GM21529 (cell line): ENCODE measurements at regions not wholly inside any gene's neighbourhood (a gene's known extent, or its start where the extent isn't known, plus 50 kb on each side); places are given as distances from the start of the nearest gene placed in this dataset.
"Not testable (repeated sequence)": the region's sequence is repeated elsewhere in the genome, so short reads cannot be mapped to it uniquely, and the experiment has no call there.

Source experiments
- ATAC-seq: cut with Tn5 transposase; IDR thresholded peaks from one replicate; pipeline ENCODE4 v1.9.1; 2021; ENCODE audit not compliant: unreplicated experiment

DNA sequence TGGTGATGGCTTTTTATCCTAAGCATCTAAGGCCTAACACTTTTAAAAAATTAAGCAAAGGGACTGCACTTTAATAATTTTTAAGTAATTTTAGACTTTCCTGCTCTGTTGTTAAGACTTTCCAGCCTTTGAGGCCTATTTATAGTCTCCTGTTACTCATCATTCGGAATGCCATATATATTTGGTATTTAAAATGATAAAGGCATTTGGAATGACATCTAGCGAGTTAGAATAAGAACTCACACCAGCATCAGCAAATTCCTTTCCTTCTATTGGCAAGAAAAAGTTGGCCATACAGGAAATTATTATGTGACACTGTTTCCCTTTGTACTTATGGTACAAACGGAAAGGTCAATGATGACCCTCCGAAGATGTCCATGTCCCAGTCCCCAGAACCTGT lies 88.1 kb upstream of the STMND1 start:
- no peak for ATAC-seq

DNA sequence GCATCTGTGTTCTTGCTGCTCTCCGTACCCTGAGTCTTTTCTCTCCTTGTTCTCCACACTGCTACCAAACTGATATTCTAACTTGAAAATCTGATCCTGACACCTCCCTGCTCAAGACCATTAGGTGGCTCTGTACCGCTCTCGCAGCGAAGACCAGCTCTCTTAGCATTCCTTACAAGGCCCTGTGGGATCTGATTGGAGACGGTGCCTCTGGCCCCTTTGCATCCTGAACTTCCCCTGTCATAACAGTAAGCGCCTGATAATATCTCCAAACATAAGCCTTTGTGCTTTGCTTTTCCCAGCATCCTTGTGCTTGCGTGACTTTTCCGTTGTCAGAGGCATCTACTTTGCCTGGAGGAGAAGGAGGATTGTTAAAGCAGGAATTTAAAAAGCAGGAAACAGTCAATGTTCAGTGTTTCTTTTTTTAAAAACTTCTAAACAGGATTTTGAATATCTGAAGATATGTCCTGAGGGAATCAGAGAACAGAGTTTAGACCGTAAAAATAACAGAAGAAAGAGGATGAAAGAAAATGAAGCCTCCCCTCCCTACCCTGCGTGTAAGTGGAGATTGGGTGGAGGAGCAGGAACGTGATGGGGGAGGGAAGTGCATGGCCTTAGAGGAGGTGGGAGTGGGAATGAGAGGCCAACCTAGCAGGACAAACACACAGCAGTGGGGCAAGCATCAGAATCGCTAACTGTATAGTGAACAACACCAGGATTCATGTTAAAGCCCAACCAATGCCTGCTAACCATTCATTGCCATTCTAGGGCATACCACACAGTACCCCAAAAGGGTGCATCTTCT lies 89.2 kb upstream of the STMND1 start:
- no peak for ATAC-seq

DNA sequence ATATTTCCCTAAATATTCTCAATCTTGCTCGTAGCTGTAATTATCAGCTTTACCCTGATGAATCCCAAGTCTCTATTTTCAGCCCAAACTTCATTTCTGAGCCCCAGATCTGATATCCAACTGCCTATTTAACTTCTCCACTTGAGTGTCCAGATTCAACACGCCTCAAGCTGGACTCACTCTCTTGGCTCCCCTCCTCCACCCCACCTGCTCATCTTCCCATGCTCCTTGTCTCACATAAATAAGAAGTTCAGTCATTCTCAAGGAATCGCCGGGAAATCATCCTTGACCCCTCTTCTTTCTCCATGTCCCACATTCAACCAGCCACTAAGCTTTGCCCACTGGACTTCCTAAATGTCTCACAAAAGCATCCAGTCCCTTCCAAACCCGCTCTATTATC lies 89.9 kb upstream of the STMND1 start:
- ATAC-seq, result no peak

DNA sequence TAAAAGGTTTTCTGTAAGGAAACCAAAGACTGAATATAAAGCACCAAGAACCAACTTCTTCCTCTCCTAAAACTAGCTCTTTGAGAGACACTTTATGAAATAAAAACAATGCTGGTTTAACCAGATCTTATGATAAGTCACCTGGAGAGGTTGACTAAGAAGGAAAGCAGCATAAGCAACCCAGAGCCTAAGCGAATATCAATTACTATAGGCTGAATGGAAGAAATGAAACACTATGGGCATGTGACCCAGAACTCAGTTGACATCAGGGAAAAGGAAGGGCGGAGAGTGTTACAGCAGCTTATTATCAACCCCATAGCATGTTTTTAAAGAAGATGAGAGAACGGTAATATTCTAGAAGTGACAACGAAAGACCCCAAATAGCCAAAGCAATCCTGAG lies 94.1 kb upstream of the STMND1 start:
- ATAC-seq, result no peak

DNA sequence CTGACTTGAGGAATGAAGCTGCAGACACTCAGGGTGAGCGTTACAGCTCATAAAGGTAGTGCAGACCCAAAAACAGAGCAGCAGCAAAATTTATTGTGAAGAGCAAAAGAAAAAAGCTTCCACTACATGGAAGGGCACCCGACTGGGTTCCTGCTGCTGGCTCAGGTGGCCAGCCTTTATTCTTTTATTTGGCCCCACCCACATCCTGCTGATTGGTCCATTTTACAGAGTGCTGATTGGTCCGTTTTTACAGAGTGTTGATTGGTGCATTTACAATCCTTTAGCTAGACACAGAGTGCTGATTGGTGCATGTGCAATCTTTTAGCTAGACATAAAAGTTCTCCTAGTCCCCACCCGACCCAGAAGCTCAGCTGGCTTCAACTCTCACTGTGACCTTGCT lies 95.3 kb upstream of the STMND1 start:
- no peak for ATAC-seq

DNA sequence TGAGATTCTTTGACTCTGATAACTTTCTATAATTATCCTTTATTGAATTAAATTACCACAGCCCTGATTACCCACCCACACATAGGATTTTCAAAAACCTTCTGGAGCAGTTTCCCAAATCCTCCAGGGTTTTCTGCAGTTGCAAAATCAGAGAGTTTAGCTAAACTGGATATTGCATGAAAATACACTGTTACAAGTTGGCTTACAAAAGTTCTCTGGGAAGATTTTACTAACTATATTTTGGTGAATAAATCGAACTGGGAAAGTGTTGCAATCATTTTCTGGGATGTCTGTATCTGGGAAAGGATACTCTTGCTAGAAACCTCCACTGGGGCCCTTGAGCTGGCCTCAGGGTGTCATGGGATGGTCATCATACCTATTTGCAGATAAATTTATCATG lies 97.6 kb upstream of the STMND1 start:
- ATAC-seq, result no peak

DNA sequence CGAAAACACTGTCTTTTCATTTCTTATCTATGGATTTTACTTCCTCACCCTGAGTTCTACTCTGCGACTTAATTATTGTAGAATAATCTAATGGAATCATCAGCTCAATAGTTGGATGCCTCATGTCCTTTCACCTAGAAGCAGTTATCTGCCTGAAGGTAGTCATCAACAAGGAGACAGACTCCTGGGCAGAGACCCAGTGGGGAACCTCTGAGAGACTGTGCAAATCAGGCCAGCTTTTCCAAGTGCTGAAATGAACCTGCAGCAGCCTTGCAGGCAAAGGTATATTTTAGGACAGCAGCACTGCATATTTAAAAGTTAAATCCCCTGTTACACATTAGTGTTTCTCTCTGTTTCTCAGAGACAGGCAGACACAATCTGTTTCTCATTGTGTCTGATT lies 99.7 kb upstream of the STMND1 start:
- no peak for ATAC-seq

DNA sequence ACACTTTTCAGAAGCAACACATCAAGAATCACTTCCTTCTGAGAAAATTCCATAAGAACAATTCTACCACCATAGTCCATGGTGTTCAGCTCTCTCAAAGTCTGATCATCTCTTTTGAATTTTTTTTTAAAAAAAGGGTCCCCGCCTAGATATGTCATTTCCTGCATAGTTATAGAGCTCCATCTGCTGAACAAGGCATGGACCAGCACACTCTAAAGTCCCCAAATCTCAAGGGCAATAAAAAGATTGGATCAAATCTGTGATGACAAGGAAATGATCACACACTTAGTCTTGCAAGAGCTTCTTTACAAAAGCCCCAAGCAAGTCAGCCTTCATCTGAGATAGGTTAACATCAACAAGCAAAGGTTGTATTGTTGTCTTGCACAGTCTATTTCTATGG lies 100.7 kb upstream of the STMND1 start:
- no peak for ATAC-seq

DNA sequence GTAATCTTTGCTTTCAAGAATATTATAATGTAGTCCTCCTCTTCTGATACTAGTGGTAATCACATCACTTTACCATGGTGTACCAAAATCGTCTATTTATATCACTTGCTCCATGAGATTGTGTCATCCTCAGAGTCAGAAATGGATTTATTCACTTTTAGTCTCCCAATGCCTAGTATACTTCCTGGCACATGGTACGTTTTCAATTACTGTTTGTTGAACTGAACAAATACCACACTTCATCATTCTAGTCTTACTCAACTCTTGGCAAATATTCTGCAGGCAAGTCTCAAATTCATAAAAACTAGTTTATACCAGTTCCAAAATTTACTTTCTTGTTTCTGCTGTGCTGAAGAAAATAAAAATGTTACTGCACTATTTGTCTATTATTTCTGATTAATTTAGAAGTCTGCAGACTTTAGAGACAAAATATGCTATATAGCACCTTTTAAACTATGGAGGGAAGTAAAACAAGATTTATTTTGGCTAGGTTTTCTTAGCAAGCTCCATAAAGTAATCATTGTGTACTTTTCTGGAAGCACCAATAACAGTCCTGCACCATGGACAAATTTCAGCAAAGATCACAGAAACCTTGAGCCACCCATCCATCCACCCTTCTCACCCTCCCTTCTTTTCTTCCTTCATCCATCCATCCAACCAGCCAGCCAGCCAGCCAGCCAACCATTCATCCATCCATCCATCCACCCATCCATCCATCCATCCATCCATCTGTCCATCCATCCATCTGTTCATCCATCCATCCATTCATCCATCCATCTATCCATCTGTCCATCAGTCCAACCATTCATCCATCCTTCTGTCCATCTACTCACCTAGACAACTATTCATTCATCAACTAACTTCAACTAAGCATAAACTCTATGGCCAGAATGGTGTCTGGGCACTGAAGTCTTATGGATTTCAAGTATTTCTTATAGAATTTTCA lies 102.1 kb upstream of the STMND1 start:
- no peak for ATAC-seq

DNA sequence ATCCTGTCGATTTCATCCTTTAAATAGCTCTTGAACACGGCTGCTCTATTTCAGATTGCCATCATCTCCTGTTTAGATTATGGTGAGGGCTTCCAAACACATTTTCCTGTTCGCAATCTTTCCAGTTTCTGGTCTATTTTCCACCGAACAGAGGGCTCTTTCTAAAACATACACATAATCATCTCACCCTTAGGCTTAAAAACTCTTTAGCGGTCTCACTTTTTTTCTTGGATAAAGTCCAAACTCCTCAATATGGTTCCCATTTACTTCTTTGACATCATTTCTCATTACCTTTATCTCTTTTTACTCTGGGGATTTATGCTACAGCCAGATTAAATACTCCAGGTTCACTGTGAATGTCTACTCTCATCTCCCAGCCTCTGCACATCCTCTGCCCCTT lies 103.4 kb upstream of the STMND1 start:
- no peak for ATAC-seq

DNA sequence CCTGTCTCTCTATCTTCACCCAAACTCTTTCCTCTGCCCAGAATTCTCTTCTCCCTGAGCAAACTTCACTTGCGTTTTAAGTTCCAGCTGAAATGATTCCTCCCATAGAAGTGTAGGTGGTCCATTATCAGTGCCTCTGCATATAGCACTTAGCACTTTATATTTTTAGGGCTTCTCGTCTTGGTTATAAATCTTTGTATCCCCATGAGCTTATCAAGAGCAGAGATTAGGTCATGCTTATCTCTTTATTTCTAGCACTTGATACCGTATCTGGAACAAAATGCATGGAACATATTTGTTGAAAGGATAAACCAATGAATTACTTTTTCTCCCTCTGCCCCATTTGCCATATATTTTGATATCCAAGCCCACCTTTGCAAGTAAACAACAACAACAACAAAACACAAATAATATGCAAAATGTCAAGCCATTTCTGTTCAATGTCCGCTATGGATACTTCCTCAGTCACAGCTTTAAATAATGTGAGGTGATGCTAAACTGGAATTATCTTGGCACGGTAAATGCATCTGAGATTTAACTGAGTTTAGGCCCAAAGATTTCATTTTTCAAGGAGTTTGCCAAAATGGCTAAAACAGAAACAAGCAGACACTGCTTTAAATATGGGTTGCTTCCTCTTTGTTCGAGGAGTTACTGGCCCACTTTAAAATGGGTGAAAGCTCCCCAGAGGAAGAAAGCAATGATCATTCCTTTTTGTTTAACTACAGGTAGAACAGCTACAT lies 106.2 kb upstream of the STMND1 start:
- no peak for ATAC-seq

DNA sequence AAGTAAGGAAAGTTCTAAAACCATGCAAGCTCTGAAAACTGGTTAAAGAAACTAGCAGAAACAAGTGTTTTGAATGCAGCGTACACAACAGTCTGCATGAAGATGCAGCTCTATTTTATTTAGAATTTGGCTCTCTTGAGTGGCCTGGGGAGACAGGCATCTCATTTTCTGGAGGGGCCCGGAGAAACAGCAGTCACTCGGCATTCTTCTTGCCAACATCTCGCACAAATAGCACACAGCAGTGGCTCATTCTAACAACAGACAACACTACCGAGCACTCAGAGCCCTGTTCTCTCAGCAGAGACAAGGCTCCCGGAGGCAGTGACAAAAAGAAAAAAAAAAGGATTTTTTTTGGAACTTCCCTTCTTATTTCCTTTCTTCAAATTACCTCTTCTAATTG lies 108.5 kb upstream of the STMND1 start:
- ATAC-seq, result no peak

DNA sequence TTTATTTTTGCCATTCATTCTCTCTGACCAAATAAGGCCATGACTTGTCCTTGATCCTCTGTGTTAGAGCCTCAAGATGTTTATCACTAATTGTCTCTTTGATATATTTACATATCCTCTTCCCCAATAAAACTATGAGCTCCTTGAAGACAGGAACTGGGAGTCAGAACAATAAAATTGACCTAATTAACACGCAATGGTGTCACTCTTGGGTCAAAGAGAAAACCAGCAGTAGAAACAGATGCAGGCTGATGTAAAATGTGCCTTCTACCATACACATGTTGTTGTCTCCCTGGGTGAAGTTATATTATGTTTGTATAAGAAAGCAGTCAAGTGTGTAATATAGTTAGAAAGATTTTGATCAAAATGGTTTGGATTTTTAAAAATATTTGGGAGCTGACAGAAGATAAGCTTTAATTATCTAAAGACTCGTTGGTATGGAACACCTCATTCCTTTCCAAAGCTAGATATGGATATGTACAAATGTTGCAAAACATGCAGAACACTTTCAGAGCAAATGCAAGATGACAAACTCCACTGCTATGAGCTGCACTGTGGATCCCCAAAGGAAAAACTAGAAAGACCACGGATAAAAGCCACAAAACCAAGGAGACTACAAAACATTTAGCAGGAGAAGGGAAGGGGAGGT lies 109.7 kb upstream of the STMND1 start:
- ATAC-seq, result no peak

DNA sequence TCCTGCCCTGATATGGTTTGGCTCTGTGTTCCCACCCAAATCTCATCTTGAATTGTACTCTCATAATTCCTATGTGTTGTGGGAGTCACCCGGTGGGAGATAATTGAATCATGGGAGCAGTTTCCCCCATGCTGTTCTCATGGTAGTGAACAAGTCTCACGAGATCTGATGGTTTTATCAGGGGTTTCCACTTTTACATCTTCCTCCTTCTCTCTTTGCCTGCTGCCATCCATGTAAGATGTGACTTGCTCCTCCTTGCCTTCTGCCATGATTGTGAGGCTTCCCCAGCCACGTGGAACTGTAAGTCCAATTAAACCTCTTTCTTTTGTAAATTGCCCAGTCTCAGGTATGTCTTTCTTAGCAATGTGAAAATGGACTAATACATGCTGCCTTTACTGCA lies 111.9 kb upstream of the STMND1 start:
- not testable (repeated sequence) for ATAC-seq

DNA sequence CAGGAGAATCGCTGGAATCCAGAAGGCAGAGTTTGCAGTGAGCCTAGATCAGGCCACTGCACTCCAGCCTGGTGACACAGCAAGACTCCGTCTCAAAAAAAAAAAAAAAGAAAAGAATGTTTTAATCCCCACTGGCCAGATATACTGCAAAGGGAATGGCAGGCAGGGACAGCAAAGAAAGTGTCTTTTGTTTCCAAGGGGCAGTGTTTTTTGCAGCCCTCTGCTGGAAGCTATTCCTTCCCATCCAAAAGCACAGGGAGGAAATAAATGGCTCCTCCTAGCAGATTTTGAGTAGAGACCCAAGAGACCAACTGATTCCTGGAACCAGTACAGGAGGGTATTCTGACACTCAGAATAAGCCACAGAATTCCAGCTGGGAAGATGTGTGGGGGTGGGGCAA lies 112.5 kb upstream of the STMND1 start:
- ATAC-seq, result no peak

DNA sequence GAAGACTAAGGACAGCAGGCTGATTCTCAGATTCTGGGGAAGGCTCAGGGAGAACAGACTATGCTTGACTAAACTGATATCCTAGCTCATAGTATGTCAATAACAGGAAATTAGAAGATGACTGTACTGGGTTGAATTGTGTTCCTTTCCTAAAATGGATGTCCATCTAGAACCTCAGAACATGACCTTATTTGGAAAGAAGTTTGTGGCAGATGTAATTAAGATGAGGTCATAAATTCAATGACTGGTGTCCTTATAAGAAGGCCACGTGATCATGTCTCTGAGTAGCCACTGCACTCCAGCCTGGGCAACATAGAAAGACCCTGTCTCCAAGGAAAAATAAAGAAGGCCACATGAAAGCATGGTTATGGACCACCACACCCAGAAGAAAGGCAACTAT lies 113.9 kb upstream of the STMND1 start:
- ATAC-seq, result no peak

DNA sequence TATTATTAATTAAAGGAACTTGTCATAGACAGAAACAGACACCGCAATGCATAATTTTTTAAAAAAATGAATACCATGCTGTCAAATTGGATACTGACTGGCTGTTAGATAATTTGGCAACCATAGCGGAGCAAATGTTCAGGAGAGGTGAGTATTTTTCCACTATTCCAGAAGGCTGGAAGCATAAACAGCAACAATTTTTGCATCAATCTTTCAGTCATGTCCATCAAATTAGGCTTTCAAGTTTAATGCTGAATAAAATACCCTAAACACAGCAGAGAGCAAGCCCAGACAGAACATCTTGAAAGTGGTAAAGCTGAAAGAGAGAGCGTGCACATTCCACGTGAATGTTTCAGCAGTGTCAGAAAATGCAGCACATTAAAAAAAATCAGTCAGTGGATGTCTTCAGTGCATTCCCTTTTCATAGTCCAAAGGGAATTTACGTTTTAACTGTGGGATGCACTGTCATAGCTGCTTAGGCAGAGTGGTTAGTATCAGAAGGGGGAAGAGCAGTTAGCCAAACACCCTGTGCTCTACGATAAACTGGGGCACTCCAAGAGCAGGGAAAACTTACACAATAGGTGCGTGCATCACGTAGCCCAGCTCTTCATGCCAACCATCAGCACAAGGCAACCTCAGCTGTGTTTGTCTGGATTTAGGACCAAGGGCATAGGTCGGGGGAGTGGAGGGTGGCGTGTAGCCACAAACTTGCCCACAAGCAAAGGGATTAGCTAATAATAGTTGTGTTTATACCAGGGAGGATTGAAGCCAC lies 116.2 kb upstream of the STMND1 start:
- no peak for ATAC-seq

DNA sequence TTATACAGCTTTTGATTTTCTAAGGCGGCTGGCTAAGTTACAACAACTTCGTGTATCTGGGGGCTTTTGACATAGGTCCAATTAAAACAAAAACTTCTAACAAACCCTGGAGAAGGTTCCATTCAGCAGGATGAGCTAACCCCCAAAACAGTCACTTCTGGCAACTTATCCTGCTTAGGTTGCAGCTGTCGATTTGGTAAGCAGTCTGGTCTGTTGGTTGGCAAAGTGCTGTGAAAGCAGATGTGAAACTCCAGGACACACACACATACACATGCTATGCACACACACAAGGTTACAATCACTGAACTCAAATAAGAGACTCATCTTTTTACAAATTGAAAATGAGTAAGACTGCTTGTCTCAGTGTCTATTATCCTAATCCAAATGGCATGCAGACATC lies 119.0 kb upstream of the STMND1 start:
- no peak for ATAC-seq

DNA sequence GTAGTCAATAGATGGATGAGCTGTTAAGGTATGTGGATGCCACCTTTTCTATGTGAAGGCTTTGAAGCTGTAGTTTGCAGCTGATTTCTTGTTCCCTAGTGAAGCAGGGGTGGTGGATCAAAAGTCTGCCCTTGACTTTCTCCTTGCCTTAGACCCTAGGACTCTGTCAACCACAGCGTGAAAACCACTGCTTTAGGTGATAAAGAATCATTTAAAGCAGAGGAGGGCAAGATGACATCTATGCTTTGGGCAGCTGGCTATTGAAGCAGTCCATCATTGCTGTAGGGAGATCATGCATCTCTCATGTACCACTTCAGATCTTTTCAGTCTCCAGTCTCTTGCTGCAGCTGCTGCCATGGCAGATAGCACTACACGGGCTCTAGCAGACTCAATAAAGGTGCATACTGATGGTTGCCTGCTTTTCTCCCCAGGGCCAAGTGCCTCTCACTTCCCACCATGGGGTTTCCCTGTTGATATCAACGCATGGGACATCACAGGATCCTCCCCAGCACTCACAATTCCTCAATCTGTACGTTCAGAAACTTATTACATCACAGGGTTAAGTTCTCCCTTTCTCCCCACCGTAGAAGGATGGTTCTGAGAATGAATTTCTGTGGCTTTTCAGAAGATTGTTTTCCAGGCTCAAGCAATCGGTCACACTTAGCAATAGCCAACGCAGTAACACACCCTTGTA lies 122.0 kb upstream of the STMND1 start:
- no peak for ATAC-seq

DNA sequence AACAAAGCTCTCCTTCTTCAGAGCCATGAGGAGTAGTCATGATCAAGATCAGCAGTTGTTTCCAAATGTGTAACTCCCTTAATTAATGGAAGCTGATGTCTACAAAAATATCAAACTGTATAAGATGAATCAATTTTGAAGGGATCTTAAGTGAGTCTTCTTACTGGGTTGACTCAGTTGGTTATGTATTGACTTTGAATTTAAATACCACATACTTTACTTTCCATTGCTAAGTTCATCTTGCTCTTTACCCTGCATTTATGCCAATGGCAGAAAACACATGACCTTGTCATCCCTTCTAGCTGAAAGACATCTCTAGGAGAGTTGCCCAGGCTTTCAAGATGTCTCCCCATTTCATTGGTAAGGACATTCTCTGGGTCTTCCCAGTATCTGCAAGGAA lies 123.2 kb upstream of the STMND1 start:
- ATAC-seq, result no peak
